ENCODE measurements at regions not wholly inside any gene's neighbourhood (a gene's known extent, or its start where the extent isn't known, plus 50 kb on each side); places are given as distances from the start of the nearest gene placed in this dataset.

GRCh38 chr2:22217881-22218280 lies 1094.1 kb downstream of the TDRD15 start:
- no peak for DNase-seq (ENCODE audit: low read depth)

- DNase-seq (ENCODE audit: low read depth) = no peak
These were observed 1097.2 kb downstream of the TDRD15 start for GRCh38 chr2:22221006-22221405.

GRCh38 chr2:22238967-22239366 lies 1115.2 kb downstream of the TDRD15 start:
- DNase-seq (ENCODE audit: low read depth) = no peak

- DNase-seq (ENCODE audit: low read depth) = no peak
These were observed 1123.7 kb downstream of the TDRD15 start for GRCh38 chr2:22247466-22247865.

- no peak for DNase-seq (ENCODE audit: low read depth)
These were observed 1125.1 kb downstream of the TDRD15 start for GRCh38 chr2:22248851-22249250.

- no peak for DNase-seq (ENCODE audit: low read depth)
These were observed 1129.4 kb downstream of the TDRD15 start for GRCh38 chr2:22253171-22253570.

GRCh38 chr2:22261165-22261564 lies 1123.8 kb upstream of the KLHL29 start:
- DNase-seq (ENCODE audit: low read depth) = no peak

GRCh38 chr2:22270341-22270740 lies 1114.6 kb upstream of the KLHL29 start:
- no peak for DNase-seq (ENCODE audit: low read depth)

- DNase-seq (ENCODE audit: low read depth) = no peak
These were observed 1111.1 kb upstream of the KLHL29 start for GRCh38 chr2:22273853-22274252.

GRCh38 chr2:22274661-22275060 lies 1110.3 kb upstream of the KLHL29 start:
- DNase-seq (ENCODE audit: low read depth) = no peak

- no peak for DNase-seq (ENCODE audit: low read depth)
These were observed 1108.3 kb upstream of the KLHL29 start for GRCh38 chr2:22276696-22277095.

- DNase-seq (ENCODE audit: low read depth) = no peak
These were observed 1105.4 kb upstream of the KLHL29 start for GRCh38 chr2:22279541-22279940.

- DNase-seq (ENCODE audit: low read depth) = peak; percentile 36
These were observed 1103.9 kb upstream of the KLHL29 start for GRCh38 chr2:22281033-22281432.

GRCh38 chr2:22282220-22282619 lies 1102.8 kb upstream of the KLHL29 start:
- no peak for DNase-seq (ENCODE audit: low read depth)

GRCh38 chr2:22282916-22283315 lies 1102.1 kb upstream of the KLHL29 start:
- DNase-seq (ENCODE audit: low read depth) = no peak

- DNase-seq (ENCODE audit: low read depth) = no peak
These were observed 1101.5 kb upstream of the KLHL29 start for GRCh38 chr2:22283436-22283835.

GRCh38 chr2:22290302-22290701 lies 1094.7 kb upstream of the KLHL29 start:
- DNase-seq (ENCODE audit: low read depth) = no peak

- DNase-seq (ENCODE audit: low read depth) = no peak
These were observed 1094.0 kb upstream of the KLHL29 start for GRCh38 chr2:22290909-22291473.

- DNase-seq (ENCODE audit: low read depth) = no peak
These were observed 1083.8 kb upstream of the KLHL29 start for GRCh38 chr2:22301228-22301627.

- DNase-seq (ENCODE audit: low read depth) = no peak
These were observed 1058.7 kb upstream of the KLHL29 start for GRCh38 chr2:22326250-22326649.

- DNase-seq (ENCODE audit: low read depth) = peak; percentile 39
These were observed 1055.5 kb upstream of the KLHL29 start for GRCh38 chr2:22329211-22330154.

GRCh38 chr2:22336414-22336813 lies 1048.6 kb upstream of the KLHL29 start:
- no peak for DNase-seq (ENCODE audit: low read depth)

- DNase-seq (ENCODE audit: low read depth) = no peak
These were observed 1044.3 kb upstream of the KLHL29 start for GRCh38 chr2:22340716-22341115.
